Sciatic nerve (tissue), 2 donors: ENCODE measurements at regions not wholly inside any gene's neighbourhood (a gene's known extent, or its start where the extent isn't known, plus 50 kb on each side); places are given as distances from the start of the nearest gene placed in this dataset.

Experiments used
- ATAC-seq: fragments of 200-7000 bp; cut with Tn5 transposase; one replicate; pipeline ENCODE4 v1.9.1; 2020; ENCODE audit warnings: mild to moderate bottlenecking, moderate library complexity
- DNase-seq: peaks from one replicate; pipeline ENCODE4 v3.0.0-alpha.2; 2020; ENCODE audit warnings: low spot score
- intact Hi-C: fragments of 100-400 bp; cut with DNase I; formaldehyde crosslinking; loops from one replicate; pipeline ENCODE4 v1.14.2; 2022
- donor health status: DM: no; HTN: no; CAD: no.
- donor health status: DM: no; HTN: no; CAD: no.

DNA sequence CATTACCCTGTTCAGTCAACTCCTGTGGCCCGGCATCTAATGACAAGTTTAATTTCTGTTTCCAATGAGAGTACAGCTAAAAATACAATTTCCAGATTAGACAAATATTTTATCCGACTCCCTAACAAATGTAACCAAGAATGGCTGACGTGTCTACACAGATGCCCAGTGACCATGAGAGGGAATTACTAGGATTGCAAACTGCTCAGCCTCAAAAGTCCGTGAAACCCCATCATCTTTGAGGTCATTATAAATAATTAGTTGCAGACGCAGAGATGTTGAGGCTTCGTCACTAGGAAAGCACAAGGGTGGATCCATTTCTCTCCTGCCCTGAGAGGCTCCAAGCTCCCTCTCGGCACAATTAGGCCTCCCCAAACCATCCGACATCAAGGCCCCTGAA, 104.1 kb upstream of the ZNF507 start:
- ATAC-seq (no peak), DNase-seq (no peak)

GRCh38 chr19:32241932-32242710, 103.3 kb upstream of the ZNF507 start:
- DNase-seq (no peak), ATAC-seq (no peak)
- intact Hi-C loops = no loop called here

More for the DNA sequence above, 104.1 kb upstream of the ZNF507 start:
- intact Hi-C loops = no loop called here

DNA sequence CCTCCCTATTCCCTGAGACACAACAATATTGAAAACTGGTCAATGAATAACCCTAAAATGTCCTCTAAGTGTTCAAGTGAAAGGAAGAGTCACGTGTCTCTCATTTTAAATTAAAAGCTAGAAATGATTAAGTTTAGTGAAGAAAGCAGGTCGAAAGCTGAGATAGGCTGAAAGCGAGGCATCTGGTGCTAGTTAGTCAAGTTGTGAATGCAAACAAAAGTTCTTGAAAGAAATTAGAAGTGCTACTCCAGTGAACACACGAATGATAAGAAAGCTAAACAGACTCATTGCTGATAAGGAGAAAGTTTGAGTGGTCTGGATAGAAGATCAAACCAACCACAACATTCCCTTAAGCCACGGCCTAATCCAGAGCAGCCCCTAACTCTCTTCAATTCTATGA, 99.4 kb upstream of the ZNF507 start:
- DNase-seq (no peak), ATAC-seq (no peak)
- intact Hi-C loops = no loop called here

GRCh38 chr19:32251634-32252332, 93.6 kb upstream of the ZNF507 start:
- ATAC-seq = no peak
- no peak for DNase-seq
- intact Hi-C loops = no loop called here

DNA sequence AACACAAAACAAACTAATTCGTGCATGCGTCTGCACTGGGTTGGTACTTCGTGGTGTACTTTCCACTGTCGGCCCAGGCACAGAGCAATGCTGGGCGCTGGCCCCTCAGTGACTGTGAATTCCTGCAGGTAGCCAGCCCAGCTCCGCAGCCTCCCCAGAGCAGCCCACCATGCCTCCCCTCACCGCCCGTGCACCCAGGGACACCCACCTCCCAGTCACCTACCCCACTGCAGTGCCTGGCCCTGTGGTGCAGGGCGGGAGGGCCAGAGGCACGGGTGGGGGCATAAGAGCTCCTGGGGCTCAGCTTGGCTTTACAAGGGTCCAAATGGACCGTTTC, 93.1 kb upstream of the ZNF507 start:
- ATAC-seq (no peak), DNase-seq (no peak)
- intact Hi-C loops = no loop called here

DNA sequence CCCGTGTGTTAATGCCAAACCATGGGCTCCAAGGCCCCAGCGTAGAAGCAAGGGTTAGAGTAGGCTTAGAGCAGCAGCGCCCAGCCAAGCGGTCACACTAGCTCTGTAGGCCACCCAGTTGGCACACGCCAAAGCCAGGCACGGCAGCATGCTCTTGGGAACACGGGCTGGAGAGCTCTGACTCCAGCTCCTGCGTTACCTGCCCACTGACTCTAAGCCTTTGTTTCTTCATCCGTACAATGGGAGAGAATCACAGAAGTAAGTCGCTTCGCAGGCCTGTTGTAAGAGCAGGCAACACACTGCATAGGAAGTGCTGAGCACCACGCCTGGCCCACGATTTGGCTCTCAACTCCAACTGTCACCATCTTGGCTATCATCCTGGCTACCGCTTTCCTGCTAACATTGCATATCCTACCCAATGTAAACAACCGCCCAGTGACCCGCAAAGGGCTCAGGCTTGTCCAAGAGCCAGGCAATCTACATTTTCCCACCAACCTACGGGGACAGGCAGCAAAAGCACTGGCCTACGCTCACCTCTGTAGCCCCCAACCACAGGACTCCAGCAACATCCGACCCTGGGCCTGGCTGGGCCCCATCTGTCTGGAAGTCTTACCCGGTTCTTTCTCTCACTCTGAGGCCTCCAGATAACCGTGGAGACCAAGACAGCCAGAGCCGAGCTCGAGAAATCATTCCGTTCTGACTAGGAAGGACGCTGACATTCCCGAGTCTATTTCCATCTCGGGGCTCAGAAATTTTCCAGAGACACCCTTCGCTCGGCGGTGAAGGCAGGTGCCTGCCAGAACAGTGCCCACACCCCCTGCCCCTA, 91.5 kb upstream of the ZNF507 start:
- ATAC-seq (no peak), DNase-seq (no peak)
- intact Hi-C loops = no loop called here

DNA sequence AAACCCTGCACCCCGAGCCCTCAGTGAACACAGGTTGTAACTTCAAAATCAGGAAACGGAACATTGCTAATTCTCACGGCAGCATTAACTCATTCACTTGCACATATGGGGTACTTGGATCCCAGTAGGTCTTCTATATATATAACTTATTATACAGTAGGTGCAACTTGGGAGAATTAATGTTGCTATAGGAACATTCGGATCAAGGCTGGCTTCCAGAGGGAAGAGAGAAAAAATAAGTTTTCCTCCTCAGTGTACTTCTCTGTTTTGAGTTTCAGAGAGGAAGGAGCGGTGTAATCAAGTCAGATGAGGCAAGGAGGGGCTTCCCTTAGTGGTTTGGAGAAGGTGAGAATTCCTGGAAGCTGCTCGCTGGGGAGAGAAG, 90.9 kb upstream of the ZNF507 start:
- DNase-seq (no peak), ATAC-seq (no peak)
- intact Hi-C loops = no loop called here

DNA sequence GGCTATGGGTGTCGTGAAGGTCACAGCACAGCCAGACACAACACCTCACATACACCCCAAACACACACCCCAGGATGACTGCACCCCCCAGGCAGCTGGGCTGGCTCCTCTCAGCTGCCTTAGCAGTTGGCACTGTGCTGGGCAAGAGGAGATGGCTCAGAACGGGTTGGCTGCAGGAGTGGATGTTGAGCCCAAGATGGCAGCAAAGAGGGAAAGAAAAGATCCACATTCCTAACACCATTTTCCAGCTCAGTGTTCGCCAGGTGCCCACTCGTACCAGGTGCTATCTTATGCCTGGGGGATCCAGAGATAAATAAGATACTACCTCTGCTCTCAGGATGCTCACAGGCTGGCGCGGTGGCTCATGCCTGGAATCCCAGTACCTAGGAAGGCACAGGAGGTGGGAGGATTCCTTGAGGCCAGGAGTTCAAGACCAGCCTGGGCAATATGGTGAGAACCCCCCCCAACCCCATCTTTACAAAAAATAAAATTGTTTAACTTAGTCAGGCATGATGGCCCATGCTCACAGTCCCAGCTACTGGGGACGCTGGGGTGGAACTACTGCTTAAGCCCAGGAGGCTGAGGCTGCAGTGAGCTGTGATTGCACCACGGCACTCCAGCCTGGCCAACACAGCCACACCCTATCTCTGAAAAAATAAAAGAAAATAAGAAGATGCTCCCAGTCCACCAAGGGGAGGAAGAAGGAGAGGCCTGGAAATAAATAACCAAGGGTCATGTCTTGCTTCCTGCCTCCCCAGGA, 89.7 kb upstream of the ZNF507 start:
- DNase-seq (no peak), ATAC-seq (no peak)
- intact Hi-C loops = no loop called here

DNA sequence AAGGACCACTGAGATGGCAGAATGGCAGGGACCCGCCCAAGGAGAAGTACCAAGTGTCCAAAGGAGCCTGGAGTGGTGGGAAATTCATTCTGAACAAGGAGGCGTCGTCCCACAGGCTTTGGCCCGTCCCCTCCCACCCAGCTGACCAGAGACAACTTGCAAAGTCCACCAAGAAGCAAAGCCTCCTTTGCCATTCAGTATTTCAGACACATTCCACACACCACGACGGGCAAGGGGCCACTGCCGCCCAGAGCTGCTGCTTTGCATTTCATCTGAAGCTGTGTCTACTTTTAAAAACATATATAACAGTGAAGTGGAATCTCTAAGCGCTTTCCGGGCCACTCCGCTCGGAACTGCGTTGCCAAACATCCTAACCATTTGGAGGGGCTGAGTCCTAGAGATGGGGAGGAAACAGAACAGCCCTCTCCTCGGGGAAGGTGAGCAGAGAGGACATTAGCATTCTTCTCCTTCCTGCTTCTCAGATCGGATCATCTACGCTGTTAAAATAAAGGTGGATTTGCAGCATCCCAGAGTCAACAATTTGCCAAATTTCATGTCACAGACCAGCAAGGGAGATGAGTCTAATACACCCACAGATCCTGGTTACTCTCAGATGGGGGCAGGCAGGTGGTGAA, 89.0 kb upstream of the ZNF507 start:
- DNase-seq (no peak), ATAC-seq (no peak)
- intact Hi-C loops = no loop called here

- DNase-seq = no peak
Observed at GRCh38 chr19:32257326-32258073, 87.9 kb upstream of the ZNF507 start.

DNA sequence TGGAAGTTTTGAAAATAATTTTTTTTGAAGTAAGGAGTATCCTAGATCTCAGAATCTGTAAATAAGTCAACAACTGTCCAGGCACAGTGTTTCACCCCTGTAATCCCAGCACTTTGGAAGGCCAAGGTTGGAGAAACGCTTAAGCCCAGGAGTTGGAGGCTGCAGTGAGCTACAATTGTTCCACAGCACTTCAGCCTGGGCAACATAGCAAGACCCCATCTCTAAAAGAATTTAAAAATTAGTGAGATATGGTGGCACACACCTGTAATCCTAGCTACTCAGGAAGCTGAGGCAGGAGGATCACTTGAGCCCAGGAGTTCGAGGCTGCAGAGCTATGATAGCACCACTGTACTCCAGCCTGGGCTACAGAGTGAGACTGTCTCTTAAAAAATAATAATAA, 87.2 kb upstream of the ZNF507 start:
- intact Hi-C loops = no loop called here
- DNase-seq = no peak
- ATAC-seq = no peak

More at GRCh38 chr19:32257326-32258073, 87.9 kb upstream of the ZNF507 start:
- intact Hi-C loops = no loop called here
- no peak for ATAC-seq

GRCh38 chr19:32264568-32264967, 80.8 kb upstream of the ZNF507 start:
- no peak for ATAC-seq
- DNase-seq = no peak
- intact Hi-C loops = no loop called here

DNA sequence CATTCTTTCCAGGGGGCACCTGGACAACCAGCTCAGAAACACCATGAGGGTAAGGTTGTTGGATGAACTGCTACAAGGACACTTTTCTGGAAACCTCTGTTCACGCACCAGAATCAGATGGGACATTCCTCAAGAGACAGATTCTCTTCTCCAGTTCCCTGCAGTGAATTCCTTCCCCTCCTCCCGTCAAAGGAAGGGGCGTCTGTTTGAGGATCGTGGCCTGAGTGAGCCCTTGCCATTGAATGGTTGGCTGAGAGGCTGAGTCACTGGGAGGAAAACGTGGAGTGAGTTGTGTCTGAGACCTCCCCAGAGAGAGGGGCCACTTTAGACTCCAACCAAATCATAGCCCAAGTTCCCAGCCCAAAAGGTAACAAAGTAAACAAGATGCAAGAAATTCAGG, 79.4 kb upstream of the ZNF507 start:
- ATAC-seq (no peak), DNase-seq (no peak)
- intact Hi-C loops = no loop called here

DNA sequence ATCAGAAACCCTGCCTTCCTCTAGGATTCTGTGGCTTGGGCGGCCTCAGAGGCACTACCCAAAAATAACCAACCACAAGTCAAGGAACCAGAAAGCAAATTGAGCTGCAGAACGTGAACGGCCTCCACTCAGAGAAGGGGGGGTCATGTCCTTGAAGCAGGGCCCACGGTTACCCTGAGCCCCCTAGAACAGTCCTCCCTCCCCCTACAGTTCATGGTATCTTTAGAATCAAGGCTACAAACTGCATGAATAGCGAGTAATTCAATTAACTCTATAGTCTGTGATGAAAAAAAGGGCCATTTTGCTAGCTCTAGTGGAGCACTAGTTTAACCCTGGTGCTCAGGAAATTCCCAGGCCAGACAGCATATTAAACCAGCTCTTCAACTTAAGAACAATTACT, 79.0 kb upstream of the ZNF507 start:
- intact Hi-C loops = no loop called here
- no peak for ATAC-seq
- no peak for DNase-seq

- DNase-seq (no peak), ATAC-seq (no peak)
- intact Hi-C loops = no loop called here
Observed at GRCh38 chr19:32268381-32268780, 77.0 kb upstream of the ZNF507 start.

DNA sequence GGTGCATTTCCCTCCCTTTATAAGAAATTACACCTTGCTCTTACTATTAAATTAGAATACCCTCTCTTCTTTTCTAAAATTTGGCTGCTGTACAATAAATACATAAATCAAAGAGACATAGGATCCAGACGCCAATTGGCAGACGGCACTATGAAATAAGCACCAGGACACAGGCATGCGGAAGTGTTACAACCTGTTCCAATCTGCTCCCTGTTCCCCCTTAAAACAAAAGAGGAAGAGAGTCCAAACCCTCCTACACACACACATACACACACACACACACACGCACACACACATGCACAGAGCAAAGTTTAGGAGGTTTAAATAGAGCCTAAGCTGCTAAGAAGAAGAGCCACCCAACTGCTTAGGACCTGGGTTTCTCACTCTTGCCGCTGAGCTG, 75.6 kb upstream of the ZNF507 start:
- DNase-seq (no peak), ATAC-seq (no peak)
- intact Hi-C loops = no loop called here

GRCh38 chr19:32273483-32273882, 71.9 kb upstream of the ZNF507 start:
- DNase-seq (no peak), ATAC-seq (no peak)
- intact Hi-C loops = no loop called here

DNA sequence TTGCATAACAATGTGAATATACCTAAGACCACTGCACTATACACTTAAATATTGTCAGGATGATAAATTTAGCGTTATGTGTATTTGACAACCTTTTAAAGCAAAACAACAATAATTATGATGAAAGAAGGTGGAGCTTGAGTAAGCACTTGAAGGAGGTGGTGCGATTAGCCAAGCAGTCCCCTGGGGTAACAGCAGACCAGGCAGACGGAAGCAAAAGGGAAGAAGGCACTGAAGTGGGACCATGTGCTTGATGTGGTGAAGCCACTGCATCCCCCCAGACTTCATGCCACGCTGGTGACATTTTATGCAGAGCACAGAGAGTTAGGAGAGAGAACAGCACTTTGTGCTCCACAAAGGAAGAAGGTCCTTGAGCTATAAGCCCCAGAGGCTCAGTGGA, 58.3 kb upstream of the ZNF507 start:
- DNase-seq = no peak
- intact Hi-C loops = no loop called here
- ATAC-seq = peak; percentile 67
